Trophoblast cell (in vitro differentiated cells and primary cell): ENCODE measurements at regions not wholly inside any gene's neighbourhood (a gene's known extent, or its start where the extent isn't known, plus 50 kb on each side); places are given as distances from the start of the nearest gene placed in this dataset.

ENCODE experiments used
- DNase-seq, 2 donors: peaks; one replicate each; pipeline ENCODE4 v3.0.0-alpha.2; 2016
- H2AFZ ChIP-seq: 2 replicates; pipeline ENCODE4 v1.6.1; 2013; ENCODE audit warnings: low read length, moderate library complexity, mild to moderate bottlenecking; ENCODE audit not compliant: insufficient read depth, poor library complexity
- H2AK5ac ChIP-seq: 2 replicates; pipeline ENCODE4 v1.6.1; 2013; ENCODE audit warnings: mild to moderate bottlenecking, low read length
- H2BK120ac ChIP-seq: 2 replicates; pipeline ENCODE4 v1.6.1; 2013; ENCODE audit warnings: low read length, mild to moderate bottlenecking, moderate library complexity; ENCODE audit not compliant: insufficient read depth, poor library complexity
- H2BK12ac ChIP-seq: 2 replicates; pipeline ENCODE4 v1.6.1; 2013; ENCODE audit warnings: mild to moderate bottlenecking, low read length, moderate library complexity
- H2BK5ac ChIP-seq: 2 replicates; pipeline ENCODE4 v1.6.1; 2013; ENCODE audit warnings: low read length, low read depth, moderate library complexity, mild to moderate bottlenecking; ENCODE audit not compliant: poor library complexity
- H3K14ac ChIP-seq: 2 replicates; pipeline ENCODE4 v1.6.1; 2013; ENCODE audit warnings: mild to moderate bottlenecking, low read length
- H3K18ac ChIP-seq: 2 replicates; pipeline ENCODE4 v1.6.1; 2013; ENCODE audit warnings: mild to moderate bottlenecking, low read length
- H3K23ac ChIP-seq: 2 replicates; pipeline ENCODE4 v1.6.1; 2013; ENCODE audit warnings: low read length
- H3K27ac ChIP-seq: 2 replicates; pipeline ENCODE4 v1.5.1; 2013; ENCODE audit warnings: low read depth, mild to moderate bottlenecking, inconsistent platforms, low read length, moderate library complexity
- H3K27me3 ChIP-seq: 2 replicates; pipeline ENCODE4 v1.6.1; 2013; ENCODE audit warnings: inconsistent platforms, mild to moderate bottlenecking, low read length, moderate library complexity; ENCODE audit not compliant: insufficient read depth
- H3K36me3 ChIP-seq, 2 experiments: 1 replicate in 1 of 2; 2 replicates in 1 of 2; pipeline ENCODE4 v1.6.1; 2013; ENCODE audit warnings: low read length in 2 of 2, mild to moderate bottlenecking in 2 of 2, moderate library complexity in 1 of 2; ENCODE audit not compliant: insufficient read depth in 2 of 2, control insufficient read depth in 1 of 2
- H3K4ac ChIP-seq: 2 replicates; pipeline ENCODE4 v1.6.1; 2013; ENCODE audit warnings: low read depth, mild to moderate bottlenecking, low read length, moderate library complexity
- H3K4me1 ChIP-seq, 2 experiments: 1 replicate in 1 of 2; 2 replicates in 1 of 2; pipeline ENCODE4 v1.6.1; 2013; ENCODE audit warnings: low read length in 2 of 2, mild to moderate bottlenecking in 2 of 2, moderate library complexity in 1 of 2; ENCODE audit not compliant: insufficient read depth in 2 of 2, control insufficient read depth in 1 of 2
- H3K4me2 ChIP-seq: 2 replicates; pipeline ENCODE4 v1.6.1; 2013; ENCODE audit warnings: inconsistent platforms, mild to moderate bottlenecking, low read length, moderate library complexity
- H3K4me3 ChIP-seq: 2 replicates; pipeline ENCODE4 v1.5.1; 2013; ENCODE audit warnings: mild to moderate bottlenecking, low read depth, low read length, inconsistent platforms
- H3K79me1 ChIP-seq: one replicate; pipeline ENCODE4 v1.6.1; 2013; ENCODE audit warnings: low read length
- H3K79me2 ChIP-seq: 2 replicates; pipeline ENCODE4 v1.6.1; 2013; ENCODE audit warnings: low read length, mild to moderate bottlenecking; ENCODE audit not compliant: control insufficient read depth, insufficient read depth, poor library complexity
- H3K9ac ChIP-seq: 2 replicates; pipeline ENCODE4 v1.6.1; 2013; ENCODE audit warnings: mild to moderate bottlenecking, low read length
- H3K9me3 ChIP-seq: 2 replicates; pipeline ENCODE4 v1.6.1; 2013; ENCODE audit warnings: low read depth, mild to moderate bottlenecking, control low read depth, inconsistent platforms, low read length; ENCODE audit not compliant: insufficient read depth
- H4K12ac ChIP-seq: 2 replicates; pipeline ENCODE4 v1.6.1; 2013; ENCODE audit warnings: low read depth, mild to moderate bottlenecking, low read length, moderate library complexity
- H4K8ac ChIP-seq: 2 replicates; pipeline ENCODE4 v1.6.1; 2013; ENCODE audit warnings: low read depth, mild to moderate bottlenecking, low read length, moderate library complexity
- H4K91ac ChIP-seq: one replicate; pipeline ENCODE4 v1.6.1; 2013; ENCODE audit warnings: low read depth, mild to moderate bottlenecking, low read length, moderate library complexity
- WGBS: extraction: QIAGEN DNeasy Blood & Tissue Kit; methylation state at CpG from one replicate; pipeline ENCODE4 v1.1.7; 2013; ENCODE audit warnings: missing lambda C conversion rate; ENCODE audit not compliant: insufficient read length, insufficient coverage; ENCODE audit errors: extremely low coverage; 5-methylcytosine and 5-hydroxymethylcytosine counted together

- Histone ChIP-seq H2BK120ac (no peak overlapping the region), H2BK5ac (no peak overlapping the region), H3K14ac (no peak overlapping the region), H2AK5ac (no peak overlapping the region), H4K12ac (no peak overlapping the region), H3K79me2 (no peaks in the 10 kb centered on the region), H3K4ac (no peak overlapping the region), H3K9me3 (no peaks in the 10 kb centered on the region), H2AFZ (no peak overlapping the region), H3K18ac (no peak overlapping the region), H3K4me3 (no peak overlapping the region), H3K4me2 (no peak overlapping the region), H3K79me1 (no peaks in the 10 kb centered on the region), H3K27me3 (no peaks in the 10 kb centered on the region), H3K4me1 (peaks cover 0 to 4% of the 10 kb centered on the region in 2 experiments), H3K9ac (no peak overlapping the region), H3K36me3 (no peaks in the 10 kb centered on the region), H3K23ac (no peak overlapping the region), H3K27ac (no peak overlapping the region), H2BK12ac (no peak overlapping the region), H4K8ac (no peak overlapping the region), H4K91ac (no peak overlapping the region)
- no peak for DNase-seq
These were observed 255.7 kb upstream of the TNC start for GRCh38 chr9:115373710-115374045.

GRCh38 chr9:115374724-115375268, 256.8 kb upstream of the TNC start:
- no peak overlapping the region for H3K23ac ChIP-seq
- no peaks in the 10 kb centered on the region for H3K36me3 ChIP-seq

GRCh38 chr9:115378241-115378640, 260.3 kb upstream of the TNC start:
- Histone ChIP-seq H2AK5ac (no peak overlapping the region), H3K4me3 (no peak overlapping the region), H3K79me2 (no peaks in the 10 kb centered on the region), H3K14ac (no peak overlapping the region), H4K12ac (no peak overlapping the region), H3K4me2 (no peak overlapping the region), H3K27ac (no peak overlapping the region), H2BK5ac (no peak overlapping the region), H3K4ac (no peak overlapping the region), H3K23ac (no peak overlapping the region), H3K27me3 (no peaks in the 10 kb centered on the region), H3K4me1 (no peaks in the 10 kb centered on the region), H4K91ac (no peak overlapping the region), H2BK120ac (no peak overlapping the region), H4K8ac (no peak overlapping the region), H3K79me1 (no peaks in the 10 kb centered on the region), H3K9me3 (peaks cover 8% of the 10 kb centered on the region), H2AFZ (no peak overlapping the region), H3K36me3 (no peaks in the 10 kb centered on the region), H3K9ac (no peak overlapping the region), H3K18ac (no peak overlapping the region), H2BK12ac (no peak overlapping the region)
- peak; percentile 70 to 79 for DNase-seq
- WGBS, result no CpG with 5 or more reads among the region's 3 CpGs

More at GRCh38 chr9:115374724-115375268, 256.8 kb upstream of the TNC start:
- no peak overlapping the region for H4K8ac ChIP-seq
- H2BK120ac ChIP-seq, result no peak overlapping the region
- peak; percentile 7 to 30 for DNase-seq
- H4K91ac ChIP-seq, result no peak overlapping the region
- no peak overlapping the region for H3K4me3 ChIP-seq
- no peak overlapping the region for H2AFZ ChIP-seq
- no peaks in the 10 kb centered on the region for H3K9me3 ChIP-seq
- no peak overlapping the region for H3K18ac ChIP-seq
- H2BK5ac ChIP-seq, result no peak overlapping the region
- no peaks in the 10 kb centered on the region for H3K79me1 ChIP-seq
- no peak overlapping the region for H3K14ac ChIP-seq
- H3K27ac ChIP-seq, result no peak overlapping the region
- H2BK12ac ChIP-seq, result no peak overlapping the region
- H2AK5ac ChIP-seq, result no peak overlapping the region
- H3K9ac ChIP-seq, result no peak overlapping the region
- H3K4ac ChIP-seq, result no peak overlapping the region
- peaks cover 0 to 4% of the 10 kb centered on the region in 2 experiments for H3K4me1 ChIP-seq
- no peaks in the 10 kb centered on the region for H3K27me3 ChIP-seq
- H4K12ac ChIP-seq, result no peak overlapping the region
- H3K79me2 ChIP-seq, result no peaks in the 10 kb centered on the region
- H3K4me2 ChIP-seq, result no peak overlapping the region
- WGBS, result no CpG with 5 or more reads among the region's 4 CpGs

- Histone ChIP-seq H3K79me2 (no peaks in the 10 kb centered on the region), H3K79me1 (no peaks in the 10 kb centered on the region), H3K14ac (no peak overlapping the region), H3K4ac (no peak overlapping the region), H4K91ac (no peak overlapping the region), H2BK120ac (no peak overlapping the region), H2BK5ac (no peak overlapping the region), H3K36me3 (no peaks in the 10 kb centered on the region), H2AFZ (no peak overlapping the region), H3K23ac (no peak overlapping the region), H2BK12ac (no peak overlapping the region), H3K4me1 (no peaks in the 10 kb centered on the region), H3K18ac (no peak overlapping the region), H3K9ac (no peak overlapping the region), H3K27ac (no peak overlapping the region), H3K27me3 (no peaks in the 10 kb centered on the region), H2AK5ac (no peak overlapping the region), H4K8ac (no peak overlapping the region), H3K9me3 (peaks cover 8% of the 10 kb centered on the region), H4K12ac (no peak overlapping the region), H3K4me2 (no peak overlapping the region), H3K4me3 (no peak overlapping the region)
- no peak for DNase-seq
These were observed 260.8 kb upstream of the TNC start for GRCh38 chr9:115378758-115379157.
